Panc1 (cell line): ENCODE measurements at regions not wholly inside any gene's neighbourhood (a gene's known extent, or its start where the extent isn't known, plus 50 kb on each side); places are given as distances from the start of the nearest gene placed in this dataset.

Source experiments
- ATAC-seq: fragments of 200-7000 bp; cut with Tn5 transposase; 2 replicates; pipeline ENCODE4 v1.9.1; 2020; ENCODE audit warnings: mild to moderate bottlenecking, moderate library complexity
- BruUV-seq: library from RNA; stranded (reverse); fragments of 400-500 nt; replicated peaks from 2 replicates; lab custom pipeline; 2021; lab: Mats Ljungman, UMichigan
- CTCF ChIA-PET: fragments of 300-600 bp; sonication (Branson Sonifier 250); formaldehyde crosslinking; loops from one replicate; lab custom pipeline; 2022; ENCODE audit warnings: antibody characterized with exemption; lab: Charles Lee
- POLR2A ChIA-PET: fragments of 300-600 bp; sonication (Branson Sonifier 250); formaldehyde crosslinking; loops from one replicate; lab custom pipeline; 2022; ENCODE audit warnings: antibody characterized with exemption; lab: Charles Lee
- DNase-seq: peaks from one replicate; pipeline ENCODE4 v3.0.0-alpha.2; 2010; ENCODE audit warnings: low read depth, low spot score
- H3K27ac ChIP-seq: 2 replicates; pipeline ENCODE4 v1.5.1; 2011; ENCODE audit warnings: mild to moderate bottlenecking, low read length, inconsistent platforms
- H3K27me3 ChIP-seq: fragments of 200-500 bp; sonication (Bioruptor generic); 2 replicates; pipeline ENCODE4 v1.6.0; 2014; ENCODE audit warnings: low read length, inconsistent platforms; ENCODE audit not compliant: control insufficient read depth, insufficient read depth
- H3K36me3 ChIP-seq: fragments of 200-500 bp; sonication (Bioruptor generic); 2 replicates; pipeline ENCODE4 v1.5.1; 2014; ENCODE audit warnings: inconsistent platforms, mild to moderate bottlenecking, low read length, moderate library complexity; ENCODE audit not compliant: control insufficient read depth, insufficient read depth
- H3K4me1 ChIP-seq: 2 replicates; pipeline ENCODE4 v1.5.1; 2011; ENCODE audit warnings: inconsistent platforms, mild to moderate bottlenecking, low read length, moderate library complexity; ENCODE audit not compliant: control insufficient read depth, insufficient read depth
- H3K4me3 ChIP-seq, 2 experiments: 2 replicates each; pipeline ENCODE4 v1.5.1; 2011 to 2012; ENCODE audit warnings: low read depth in 2 of 2, low read length in 2 of 2, mild to moderate bottlenecking in 2 of 2, inconsistent platforms in 1 of 2, moderate library complexity in 1 of 2
- H3K9me3 ChIP-seq: fragments of 200-500 bp; sonication (Bioruptor generic); 2 replicates; pipeline ENCODE4 v1.5.1; 2014; ENCODE audit warnings: low read depth, mild to moderate bottlenecking, inconsistent platforms, low read length, moderate library complexity; ENCODE audit not compliant: control insufficient read depth, insufficient read depth
- POLR2AphosphoS5 ChIP-seq: IDR thresholded peaks from 2 replicates; pipeline ENCODE4 v1.6.1; 2012; ENCODE audit warnings: mild to moderate bottlenecking, low read depth, low read length, moderate library complexity
- SIN3A ChIP-seq: IDR thresholded peaks from 2 replicates; pipeline ENCODE4 v1.6.1; 2012; ENCODE audit warnings: low read depth, mild to moderate bottlenecking, low read length, moderate library complexity, borderline replicate concordance; ENCODE audit not compliant: insufficient read depth
- TCF7L2 ChIP-seq: IDR thresholded peaks from 2 replicates; pipeline ENCODE4 v1.6.1; 2011; ENCODE audit warnings: mild to moderate bottlenecking, low read depth, low read length, inconsistent platforms
- in situ Hi-C: cut with HindIII; loops from 2 replicates; pipeline ENCODE4 v1.10.0; 2016; ENCODE audit warnings: low sequenced_read_pairs, low pct_unique_long_range_greater_than_20kb
- intact Hi-C: fragments of 100-400 bp; cut with micrococcal nuclease; formaldehyde crosslinking; loops from one replicate; pipeline ENCODE4 v1.10.0; 2022; ENCODE audit not compliant: unreplicated experiment
- TF ChIP-seq, protein P1 (sequence below), 2 experiments: IDR thresholded peaks; 2 replicates each; pipeline ENCODE4 v1.6.1; 2011 to 2012; ENCODE audit warnings: low read depth in 2 of 2, control low read depth in 1 of 2, low read length in 1 of 2, mild to moderate bottlenecking in 1 of 2, moderate library complexity in 1 of 2; ENCODE audit not compliant: insufficient read depth in 1 of 2
- TF ChIP-seq, protein P2 (sequence below): fragments of 450-650 bp; IDR thresholded peaks from 2 replicates; pipeline ENCODE4 v1.5.1; 2017; ENCODE audit warnings: mild to moderate bottlenecking

DNA sequence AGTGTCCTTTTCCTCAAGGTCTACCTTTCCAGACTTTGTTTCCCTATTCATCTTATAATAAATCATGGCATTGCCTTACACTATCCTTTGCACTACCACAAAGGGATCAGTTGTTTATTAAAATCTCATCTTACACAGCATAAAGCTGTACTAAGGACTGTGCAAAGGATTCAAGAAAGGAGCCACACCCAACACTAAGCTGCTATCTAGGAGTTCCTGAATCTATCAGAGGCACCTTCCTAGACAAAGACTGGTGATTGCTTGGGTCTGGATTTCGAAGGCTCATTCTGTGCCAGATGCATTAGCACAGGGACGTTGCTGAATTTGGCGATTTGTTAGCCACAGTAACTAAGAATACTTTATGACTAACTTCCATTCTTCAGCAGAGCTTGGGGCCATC, 412.0 kb downstream of the NUP35 start:
- no peaks in the 10 kb centered on the region for H3K9me3 ChIP-seq
- in situ Hi-C loops, result no loop called here
- no TSS peak for BruUV-seq
- no peaks in the 10 kb centered on the region for H3K4me1 ChIP-seq
- no peaks in the 10 kb centered on the region for H3K27me3 ChIP-seq
- intact Hi-C loops, result no loop called here
- H3K36me3 ChIP-seq, result no peaks in the 10 kb centered on the region
- CTCF ChIA-PET, result no interaction called here
- POLR2A ChIA-PET, result no interaction called here
- H3K27ac ChIP-seq, result no peak overlapping the region
- ATAC-seq, result no peak
- no peak overlapping the region for H3K4me3 ChIP-seq
- no peak for DNase-seq
- TF ChIP-seq, protein P1, sequence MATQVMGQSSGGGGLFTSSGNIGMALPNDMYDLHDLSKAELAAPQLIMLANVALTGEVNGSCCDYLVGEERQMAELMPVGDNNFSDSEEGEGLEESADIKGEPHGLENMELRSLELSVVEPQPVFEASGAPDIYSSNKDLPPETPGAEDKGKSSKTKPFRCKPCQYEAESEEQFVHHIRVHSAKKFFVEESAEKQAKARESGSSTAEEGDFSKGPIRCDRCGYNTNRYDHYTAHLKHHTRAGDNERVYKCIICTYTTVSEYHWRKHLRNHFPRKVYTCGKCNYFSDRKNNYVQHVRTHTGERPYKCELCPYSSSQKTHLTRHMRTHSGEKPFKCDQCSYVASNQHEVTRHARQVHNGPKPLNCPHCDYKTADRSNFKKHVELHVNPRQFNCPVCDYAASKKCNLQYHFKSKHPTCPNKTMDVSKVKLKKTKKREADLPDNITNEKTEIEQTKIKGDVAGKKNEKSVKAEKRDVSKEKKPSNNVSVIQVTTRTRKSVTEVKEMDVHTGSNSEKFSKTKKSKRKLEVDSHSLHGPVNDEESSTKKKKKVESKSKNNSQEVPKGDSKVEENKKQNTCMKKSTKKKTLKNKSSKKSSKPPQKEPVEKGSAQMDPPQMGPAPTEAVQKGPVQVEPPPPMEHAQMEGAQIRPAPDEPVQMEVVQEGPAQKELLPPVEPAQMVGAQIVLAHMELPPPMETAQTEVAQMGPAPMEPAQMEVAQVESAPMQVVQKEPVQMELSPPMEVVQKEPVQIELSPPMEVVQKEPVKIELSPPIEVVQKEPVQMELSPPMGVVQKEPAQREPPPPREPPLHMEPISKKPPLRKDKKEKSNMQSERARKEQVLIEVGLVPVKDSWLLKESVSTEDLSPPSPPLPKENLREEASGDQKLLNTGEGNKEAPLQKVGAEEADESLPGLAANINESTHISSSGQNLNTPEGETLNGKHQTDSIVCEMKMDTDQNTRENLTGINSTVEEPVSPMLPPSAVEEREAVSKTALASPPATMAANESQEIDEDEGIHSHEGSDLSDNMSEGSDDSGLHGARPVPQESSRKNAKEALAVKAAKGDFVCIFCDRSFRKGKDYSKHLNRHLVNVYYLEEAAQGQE (IDR thresholded peaks at IDR 0.05; ENCODE audit: insufficient read depth in 1 of 2, low read depth in 2 of 2, low read length in 1 of 2), result no peak
- TF ChIP-seq, protein P2, sequence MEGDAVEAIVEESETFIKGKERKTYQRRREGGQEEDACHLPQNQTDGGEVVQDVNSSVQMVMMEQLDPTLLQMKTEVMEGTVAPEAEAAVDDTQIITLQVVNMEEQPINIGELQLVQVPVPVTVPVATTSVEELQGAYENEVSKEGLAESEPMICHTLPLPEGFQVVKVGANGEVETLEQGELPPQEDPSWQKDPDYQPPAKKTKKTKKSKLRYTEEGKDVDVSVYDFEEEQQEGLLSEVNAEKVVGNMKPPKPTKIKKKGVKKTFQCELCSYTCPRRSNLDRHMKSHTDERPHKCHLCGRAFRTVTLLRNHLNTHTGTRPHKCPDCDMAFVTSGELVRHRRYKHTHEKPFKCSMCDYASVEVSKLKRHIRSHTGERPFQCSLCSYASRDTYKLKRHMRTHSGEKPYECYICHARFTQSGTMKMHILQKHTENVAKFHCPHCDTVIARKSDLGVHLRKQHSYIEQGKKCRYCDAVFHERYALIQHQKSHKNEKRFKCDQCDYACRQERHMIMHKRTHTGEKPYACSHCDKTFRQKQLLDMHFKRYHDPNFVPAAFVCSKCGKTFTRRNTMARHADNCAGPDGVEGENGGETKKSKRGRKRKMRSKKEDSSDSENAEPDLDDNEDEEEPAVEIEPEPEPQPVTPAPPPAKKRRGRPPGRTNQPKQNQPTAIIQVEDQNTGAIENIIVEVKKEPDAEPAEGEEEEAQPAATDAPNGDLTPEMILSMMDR, result no peak
- TF ChIP-seq SIN3A (no peak), POLR2AphosphoS5 (no peak), TCF7L2 (no peak)

GRCh38 chr2:183536714-183537113, 412.5 kb downstream of the NUP35 start:
- in situ Hi-C loops, result no loop called here
- H3K27ac ChIP-seq, result no peak overlapping the region
- no peaks in the 10 kb centered on the region for H3K27me3 ChIP-seq
- no peaks in the 10 kb centered on the region for H3K36me3 ChIP-seq
- ATAC-seq, result no peak
- no peaks in the 10 kb centered on the region for H3K4me1 ChIP-seq
- TF ChIP-seq SIN3A, result no peak
- TF ChIP-seq POLR2AphosphoS5, result no peak
- TF ChIP-seq, protein P1 (IDR thresholded peaks at IDR 0.05; ENCODE audit: insufficient read depth in 1 of 2, low read depth in 2 of 2, low read length in 1 of 2), result no peak
- TF ChIP-seq TCF7L2, result no peak
- TF ChIP-seq, protein P2, result no peak
- no peaks in the 10 kb centered on the region for H3K9me3 ChIP-seq
- no peak overlapping the region for H3K4me3 ChIP-seq
- no TSS peak for BruUV-seq
- ChIA-PET POLR2A (no interaction called here), CTCF (interaction anchor here (0.7 kb wide), 1 partner anchor 17 kb away, joined by 3 read pairs; no protein-coding TSS in a partner anchor)
- no peak for DNase-seq
- intact Hi-C loops, result no loop called here
